ENCODE measurements at regions not wholly inside any gene's neighbourhood (a gene's known extent, or its start where the extent isn't known, plus 50 kb on each side); places are given as distances from the start of the nearest gene placed in this dataset.
A peak's percentile ranks its signal among the peaks of the same experiment; 100 is the strongest.

GRCh38 chr6:22943327-22943726 lies 374.0 kb downstream of the HDGFL1 start:
- H3K27me3 ChIP-seq (ENCODE audit: insufficient read depth, low read length, poor library complexity, severe bottlenecking): no peaks in the 10 kb centered on the region
- H3F3A ChIP-seq (ENCODE audit: low read depth): no peaks in the 10 kb centered on the region
- H4K20me1 ChIP-seq (ENCODE audit: insufficient read depth, low read length, poor library complexity, severe bottlenecking): no peaks in the 10 kb centered on the region
- no peak overlapping the region for H3K9ac ChIP-seq (ENCODE audit: low read depth, low read length, poor library complexity, severe bottlenecking)
- no peak overlapping the region for H3K4me3 ChIP-seq (ENCODE audit: low read length, poor library complexity, severe bottlenecking)
- H3K36me3 ChIP-seq (ENCODE audit: insufficient read depth, low read length): no peaks in the 10 kb centered on the region
- H3K4me2 ChIP-seq (ENCODE audit: low read depth, low read length, poor library complexity, severe bottlenecking): no peak overlapping the region
- no peaks in the 10 kb centered on the region for H3K9me3 ChIP-seq (ENCODE audit: insufficient read depth, low read depth, low read length)
- H3K79me2 ChIP-seq (ENCODE audit: insufficient read depth, low read length): no peaks in the 10 kb centered on the region
- TF ChIP-seq EZH2phosphoT487 (IDR thresholded peaks at IDR 0.05; ENCODE audit: borderline replicate concordance): no peak
- H3K9me2 ChIP-seq (replicated peaks; ENCODE audit: low read depth, low read length): no peaks in the 10 kb centered on the region
- H2AFZ ChIP-seq (ENCODE audit: low read length): no peak overlapping the region
- no peaks in the 10 kb centered on the region for H3K4me1 ChIP-seq (ENCODE audit: insufficient read depth, low read length, poor library complexity, severe bottlenecking)

- no peaks in the 10 kb centered on the region for H3F3A ChIP-seq (ENCODE audit: low read depth)
- TF ChIP-seq CTCF (conservative IDR thresholded peaks at IDR 0.05; ENCODE audit: low read length) (no peak), EZH2phosphoT487 (IDR thresholded peaks at IDR 0.05; ENCODE audit: borderline replicate concordance) (no peak)
- H3K27me3 ChIP-seq (ENCODE audit: insufficient read depth, low read length, poor library complexity, severe bottlenecking): no peaks in the 10 kb centered on the region
- no peak overlapping the region for H3K9ac ChIP-seq (ENCODE audit: low read depth, low read length, poor library complexity, severe bottlenecking)
- H3K4me2 ChIP-seq (ENCODE audit: low read depth, low read length, poor library complexity, severe bottlenecking): peak overlapping the region; percentile 11
- H4K20me1 ChIP-seq (ENCODE audit: insufficient read depth, low read length, poor library complexity, severe bottlenecking): no peaks in the 10 kb centered on the region
- no peak overlapping the region for H3K4me3 ChIP-seq (ENCODE audit: low read length, poor library complexity, severe bottlenecking)
- H3K4me1 ChIP-seq (ENCODE audit: insufficient read depth, low read length, poor library complexity, severe bottlenecking): peaks cover 16% of the 10 kb centered on the region
- H3K36me3 ChIP-seq (ENCODE audit: insufficient read depth, low read length): no peaks in the 10 kb centered on the region
- H2AFZ ChIP-seq (ENCODE audit: low read length): no peak overlapping the region
- H3K9me3 ChIP-seq (ENCODE audit: insufficient read depth, low read depth, low read length): no peaks in the 10 kb centered on the region
- no peaks in the 10 kb centered on the region for H3K79me2 ChIP-seq (ENCODE audit: insufficient read depth, low read length)
- H3K9me2 ChIP-seq (replicated peaks; ENCODE audit: low read depth, low read length): no peaks in the 10 kb centered on the region
Measured at GRCh38 chr6:22949967-22950366, 380.6 kb downstream of the HDGFL1 start.

GRCh38 chr6:22952097-22952496 lies 382.7 kb downstream of the HDGFL1 start:
- peaks cover 18% of the 10 kb centered on the region for H3K4me1 ChIP-seq (ENCODE audit: insufficient read depth, low read length, poor library complexity, severe bottlenecking)
- no peaks in the 10 kb centered on the region for H3F3A ChIP-seq (ENCODE audit: low read depth)
- H3K4me3 ChIP-seq (ENCODE audit: low read length, poor library complexity, severe bottlenecking): no peak overlapping the region
- no peaks in the 10 kb centered on the region for H3K36me3 ChIP-seq (ENCODE audit: insufficient read depth, low read length)
- no peak overlapping the region; the same call in 1 of the 2 replicates for H2AFZ ChIP-seq (ENCODE audit: low read length)
- no peak overlapping the region for H3K4me2 ChIP-seq (ENCODE audit: low read depth, low read length, poor library complexity, severe bottlenecking)
- TF ChIP-seq CTCF (conservative IDR thresholded peaks at IDR 0.05; ENCODE audit: low read length) (no peak), EZH2phosphoT487 (IDR thresholded peaks at IDR 0.05; ENCODE audit: borderline replicate concordance) (no peak)
- no peaks in the 10 kb centered on the region for H4K20me1 ChIP-seq (ENCODE audit: insufficient read depth, low read length, poor library complexity, severe bottlenecking)
- H3K9me2 ChIP-seq (replicated peaks; ENCODE audit: low read depth, low read length): no peaks in the 10 kb centered on the region
- no peaks in the 10 kb centered on the region for H3K27me3 ChIP-seq (ENCODE audit: insufficient read depth, low read length, poor library complexity, severe bottlenecking)
- no peaks in the 10 kb centered on the region for H3K79me2 ChIP-seq (ENCODE audit: insufficient read depth, low read length)
- no peak overlapping the region for H3K9ac ChIP-seq (ENCODE audit: low read depth, low read length, poor library complexity, severe bottlenecking)
- no peaks in the 10 kb centered on the region for H3K9me3 ChIP-seq (ENCODE audit: insufficient read depth, low read depth, low read length)

GRCh38 chr6:22954749-22955385 lies 385.5 kb downstream of the HDGFL1 start:
- no peaks in the 10 kb centered on the region for H3K79me2 ChIP-seq (ENCODE audit: insufficient read depth, low read length)
- peak overlapping the region; percentile 85 for H3K4me2 ChIP-seq (ENCODE audit: low read depth, low read length, poor library complexity, severe bottlenecking)
- H3F3A ChIP-seq (ENCODE audit: low read depth): no peaks in the 10 kb centered on the region
- peak overlapping the region; percentile 66 for H3K4me3 ChIP-seq (ENCODE audit: low read length, poor library complexity, severe bottlenecking)
- H4K20me1 ChIP-seq (ENCODE audit: insufficient read depth, low read length, poor library complexity, severe bottlenecking): no peaks in the 10 kb centered on the region
- H3K36me3 ChIP-seq (ENCODE audit: insufficient read depth, low read length): no peaks in the 10 kb centered on the region
- H3K4me1 ChIP-seq (ENCODE audit: insufficient read depth, low read length, poor library complexity, severe bottlenecking): peaks cover 18% of the 10 kb centered on the region
- H3K9me2 ChIP-seq (replicated peaks; ENCODE audit: low read depth, low read length): no peaks in the 10 kb centered on the region
- H2AFZ ChIP-seq (ENCODE audit: low read length): peak overlapping the region; percentile 96
- peak overlapping the region; percentile 58 for H3K9ac ChIP-seq (ENCODE audit: low read depth, low read length, poor library complexity, severe bottlenecking)
- no peaks in the 10 kb centered on the region for H3K9me3 ChIP-seq (ENCODE audit: insufficient read depth, low read depth, low read length)
- TF ChIP-seq EZH2phosphoT487 (IDR thresholded peaks at IDR 0.05; ENCODE audit: borderline replicate concordance) (no peak), CTCF (conservative IDR thresholded peaks at IDR 0.05; ENCODE audit: low read length) (no peak)
- H3K27me3 ChIP-seq (ENCODE audit: insufficient read depth, low read length, poor library complexity, severe bottlenecking): no peaks in the 10 kb centered on the region

All from Loucy (cell line).